K562 (cell line): ENCODE measurements at regions not wholly inside any gene's neighbourhood (a gene's known extent, or its start where the extent isn't known, plus 50 kb on each side); places are given as distances from the start of the nearest gene placed in this dataset.

Source experiments
- ATAC-seq: fragments of 200-7000 bp; cut with Tn5 transposase; 3 replicates; pipeline ENCODE4 v1.9.1; 2020; ENCODE audit warnings: moderate library complexity
- BruUV-seq: library from RNA; stranded (reverse); fragments of 400-500 nt; replicated peaks from 2 replicates; lab custom pipeline; 2021; lab: Mats Ljungman, UMichigan
- CTCF ChIA-PET: fragments of 300-600 bp; formaldehyde crosslinking; extraction: SDS; loops from one replicate; lab custom pipeline; 2021; ENCODE audit warnings: low intra/inter-chr PET ratio; lab: Yijun Ruan, JAX
- POLR2A ChIA-PET: fragments of 300-600, 350-650 bp; sonication (Branson Sonifier 250); formaldehyde crosslinking; extraction: SDS; loops from one replicate; lab custom pipeline; 2021; ENCODE audit warnings: antibody characterized with exemption, inconsistent platforms; lab: Yijun Ruan, JAX
- DNase-seq, 4 experiments: peaks; one replicate each; pipeline versions ENCODE4 v3.0.0 to v3.0.0-alpha.2; 2011 to 2018; ENCODE audit warnings: low spot score in 3 of 4, mixed read lengths in 3 of 4; ENCODE audit errors: extremely low read depth in 1 of 4
- FAIRE-seq: peaks from 2 replicates; lab custom pipeline; 2011; peaks lifted over from hg19 to GRCh38; lab: Jason Lieb, UNC
- H2AFZ ChIP-seq: 2 replicates; pipeline ENCODE4 v1.6.0; 2011; ENCODE audit warnings: low read depth, low read length, control low read depth, inconsistent platforms
- H3K27ac ChIP-seq: fragments of 200-600 bp; 3 replicates; pipeline ENCODE4 v1.8.0; 2011; ENCODE audit warnings: low read depth, mild to moderate bottlenecking, control low read depth, inconsistent platforms, low read length, moderate library complexity, mixed read lengths; ENCODE audit errors: extremely low read depth
- H3K27me3 ChIP-seq, 2 experiments: fragments of 300-600 bp in 1 of 2; 2 replicates in 1 of 2; 3 replicates in 1 of 2; pipeline versions ENCODE4 v1.6.0 to v1.8.0; 2011; ENCODE audit warnings: inconsistent platforms in 2 of 2, low read length in 2 of 2, mild to moderate bottlenecking in 1 of 2, mixed read lengths in 1 of 2, moderate library complexity in 1 of 2; ENCODE audit not compliant: control insufficient read depth in 2 of 2, insufficient read depth in 2 of 2
- H3K36me3 ChIP-seq: fragments of 300-600 bp; 3 replicates; pipeline ENCODE4 v1.8.0; 2011; ENCODE audit warnings: mild to moderate bottlenecking, low read length, inconsistent platforms; ENCODE audit not compliant: control insufficient read depth, insufficient read depth
- H3K4me1 ChIP-seq, 2 experiments: fragments of 200-600 bp in 1 of 2; replicated peaks in 1 of 2; 2 replicates in 1 of 2; 3 replicates in 1 of 2; pipeline versions ENCODE4 v1.5.1 to v1.8.0; 2011; ENCODE audit warnings: inconsistent platforms in 2 of 2, low read length in 2 of 2, mild to moderate bottlenecking in 1 of 2, mixed read lengths in 1 of 2, moderate library complexity in 1 of 2; ENCODE audit not compliant: control insufficient read depth in 2 of 2, insufficient read depth in 2 of 2
- H3K4me2 ChIP-seq: 2 replicates; pipeline ENCODE4 v1.6.1; 2011; ENCODE audit warnings: low read length, control low read depth, inconsistent platforms, mixed read lengths; ENCODE audit not compliant: insufficient read depth
- H3K4me3 ChIP-seq: fragments of 200-600 bp; sonication (generic), shearing (Covaris generic); 2 replicates; pipeline ENCODE4 v1.5.1; 2016; ENCODE audit warnings: control low read depth, inconsistent platforms
- H3K79me2 ChIP-seq: fragments of 200-600 bp; 3 replicates; pipeline ENCODE4 v1.8.0; 2011; ENCODE audit warnings: low read length, inconsistent platforms; ENCODE audit not compliant: control insufficient read depth, insufficient read depth
- H3K9ac ChIP-seq, 2 experiments: 2 replicates each; pipeline versions ENCODE4 v1.6.0 to v1.6.1; 2011; ENCODE audit warnings: low read depth in 2 of 2, low read length in 2 of 2, control low read depth in 1 of 2, inconsistent platforms in 1 of 2, mild to moderate bottlenecking in 1 of 2, mixed read lengths in 1 of 2; ENCODE audit not compliant: insufficient read depth in 1 of 2
- H3K9me1 ChIP-seq: one replicate; pipeline ENCODE4 v1.6.0; 2011; ENCODE audit warnings: inconsistent platforms, mild to moderate bottlenecking, low read length, moderate library complexity; ENCODE audit not compliant: control insufficient read depth, insufficient read depth
- H3K9me3 ChIP-seq: replicated peaks from 2 replicates; pipeline ENCODE4 v1.5.1; 2011; ENCODE audit warnings: low read depth, low read length, inconsistent platforms; ENCODE audit not compliant: control insufficient read depth, insufficient read depth
- H4K20me1 ChIP-seq: replicated peaks from 2 replicates; pipeline ENCODE4 v1.6.1; 2011; ENCODE audit warnings: low read length, inconsistent platforms, mixed read lengths; ENCODE audit not compliant: control insufficient read depth, insufficient read depth
- CBFA2T3 ChIP-seq: fragments of 450-650 bp; IDR thresholded peaks from 2 replicates; pipeline ENCODE4 v1.6.1; 2017
- COPS2 ChIP-seq: fragments of 450-650 bp; conservative IDR thresholded peaks from 2 replicates; pipeline ENCODE4 v1.6.1; 2016; ENCODE audit warnings: mild to moderate bottlenecking, moderate library complexity
- MBD2 ChIP-seq: sonication (generic); IDR thresholded peaks from 2 replicates; pipeline ENCODE4 v1.6.1; 2016; ENCODE audit warnings: low read depth, borderline replicate concordance
- MCM2 ChIP-seq: fragments of 450-650 bp; IDR thresholded peaks from 2 replicates; pipeline ENCODE4 v1.6.1; 2017; ENCODE audit warnings: low read depth, mild to moderate bottlenecking
- MED1 ChIP-seq: sonication (generic); formaldehyde crosslinking; IDR thresholded peaks from 2 replicates; pipeline ENCODE4 v1.8.1; 2023; ENCODE audit warnings: missing genetic modification reagents, borderline replicate concordance
- NFRKB ChIP-seq: fragments of 450-650 bp; IDR thresholded peaks from 2 replicates; pipeline ENCODE4 v1.6.1; 2016; ENCODE audit warnings: low read depth
- NR3C1 ChIP-seq: sonication (generic); formaldehyde crosslinking; IDR thresholded peaks from 2 replicates; pipeline ENCODE4 v1.8.1; 2022; ENCODE audit warnings: missing genetic modification reagents
- POLR2G ChIP-seq: fragments of 200-400 bp; formaldehyde crosslinking; IDR thresholded peaks from 2 replicates; pipeline ENCODE4 v1.6.1; 2017; ENCODE audit warnings: low read depth, mild to moderate bottlenecking, antibody characterized with exemption, low read length, moderate library complexity
- ZNF239 ChIP-seq: fragments of 250-450 bp; sonication (Bioruptor Pico); IDR thresholded peaks from 2 replicates; pipeline ENCODE4 v1.4.0; 2020; ENCODE audit warnings: mild to moderate bottlenecking
- ZNF316 ChIP-seq: fragments of 450-650 bp; IDR thresholded peaks from 2 replicates; pipeline ENCODE4 v1.6.1; 2016
- ZNF668 ChIP-seq: fragments of 250-450 bp; sonication (Bioruptor Pico); IDR thresholded peaks from 2 replicates; pipeline ENCODE4 v1.8.0; 2022; ENCODE audit warnings: mild to moderate bottlenecking, inconsistent platforms
- WGBS: fragments of 100-300 bp; shearing (Covaris generic); methylation state at CpG from one replicate; pipeline ENCODE4 v1.1.6; 2016; ENCODE audit warnings: low coverage, mixed read lengths; ENCODE audit not compliant: insufficient coverage; ENCODE audit errors: missing lambda C conversion rate; 5-methylcytosine and 5-hydroxymethylcytosine counted together
- in situ Hi-C: fragments of 300-500 bp; cut with MboI; formaldehyde crosslinking; loops from 4 replicates; pipeline ENCODE4 v1.15.0; 2018; ENCODE audit warnings: inconsistent platforms, mixed read lengths
- intact Hi-C: fragments of 100-400 bp; cut with micrococcal nuclease; formaldehyde crosslinking; loops from 2 replicates; pipeline ENCODE4 v1.14.2; 2022
- TF ChIP-seq, protein P1 (sequence below): sonication (generic); formaldehyde crosslinking; IDR thresholded peaks from 2 replicates; pipeline ENCODE4 v1.8.0; 2022; ENCODE audit warnings: missing genetic modification reagents, mild to moderate bottlenecking, borderline replicate concordance
- TF ChIP-seq, protein P2 (sequence below): IDR thresholded peaks from 2 replicates; pipeline ENCODE4 v1.6.1; 2011; ENCODE audit not compliant: insufficient read length; ENCODE audit errors: extremely low read depth
- TF ChIP-seq, protein P3 (sequence below): fragments of 250-450 bp; sonication (Bioruptor Pico); IDR thresholded peaks from 2 replicates; pipeline ENCODE4 v1.4.0; 2020; ENCODE audit warnings: borderline replicate concordance
- TF ChIP-seq, protein P4 (sequence below): sonication (generic); formaldehyde crosslinking; IDR thresholded peaks from 2 replicates; pipeline ENCODE4 v1.8.0; 2022; ENCODE audit warnings: mild to moderate bottlenecking, missing genetic modification reagents
- TF ChIP-seq, protein P5 (sequence below): fragments of 450-650 bp; IDR thresholded peaks from 2 replicates; pipeline ENCODE4 v1.7.0; 2016; ENCODE audit warnings: borderline replicate concordance

DNA sequence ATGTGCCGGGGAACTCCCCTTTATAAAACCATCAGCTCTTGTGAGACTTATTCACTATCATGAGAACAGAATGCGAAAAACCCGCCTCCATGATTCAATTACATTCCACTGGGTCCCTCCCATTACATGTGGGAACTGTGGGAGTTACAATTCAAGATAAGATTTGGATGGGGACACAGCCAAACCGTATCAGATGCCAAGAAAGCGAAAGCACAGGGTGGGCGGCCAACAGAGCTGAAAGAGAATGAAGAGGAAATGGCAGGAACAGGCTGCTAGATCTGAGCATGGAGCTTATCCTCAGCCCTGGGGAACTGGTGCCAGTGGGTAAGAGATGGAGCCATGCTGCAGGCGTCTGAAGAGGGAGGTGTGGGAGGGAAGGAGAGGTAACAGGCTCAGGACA is 117.7 kb upstream of the PNPLA4 start:
- no peaks in the 10 kb centered on the region for H4K20me1 ChIP-seq
- WGBS, result 0% methylated on average over 2 of the region's 7 CpGs
- H3K9me1 ChIP-seq, result no peaks in the 10 kb centered on the region
- H2AFZ ChIP-seq, result no peak overlapping the region
- H3K4me1 ChIP-seq, result no peaks in the 10 kb centered on the region
- no TSS peak for BruUV-seq
- intact Hi-C loops, result no loop called here
- H3K79me2 ChIP-seq, result no peaks in the 10 kb centered on the region
- no peak overlapping the region for H3K4me2 ChIP-seq
- H3K4me3 ChIP-seq, result no peak overlapping the region
- ATAC-seq, result no peak
- in situ Hi-C loops, result no loop called here
- DNase-seq, result no peak
- no peak for FAIRE-seq
- H3K27me3 ChIP-seq, result no peaks in the 10 kb centered on the region
- H3K36me3 ChIP-seq, result no peaks in the 10 kb centered on the region
- no peak overlapping the region for H3K27ac ChIP-seq
- CTCF ChIA-PET, result no interaction called here
- H3K9ac ChIP-seq, result no peak overlapping the region
- POLR2A ChIA-PET, result no interaction called here
- H3K9me3 ChIP-seq, result no peaks in the 10 kb centered on the region
- no peak for TF ChIP-seq POLR2G
- no peak for TF ChIP-seq ZNF316
- TF ChIP-seq, protein P1, sequence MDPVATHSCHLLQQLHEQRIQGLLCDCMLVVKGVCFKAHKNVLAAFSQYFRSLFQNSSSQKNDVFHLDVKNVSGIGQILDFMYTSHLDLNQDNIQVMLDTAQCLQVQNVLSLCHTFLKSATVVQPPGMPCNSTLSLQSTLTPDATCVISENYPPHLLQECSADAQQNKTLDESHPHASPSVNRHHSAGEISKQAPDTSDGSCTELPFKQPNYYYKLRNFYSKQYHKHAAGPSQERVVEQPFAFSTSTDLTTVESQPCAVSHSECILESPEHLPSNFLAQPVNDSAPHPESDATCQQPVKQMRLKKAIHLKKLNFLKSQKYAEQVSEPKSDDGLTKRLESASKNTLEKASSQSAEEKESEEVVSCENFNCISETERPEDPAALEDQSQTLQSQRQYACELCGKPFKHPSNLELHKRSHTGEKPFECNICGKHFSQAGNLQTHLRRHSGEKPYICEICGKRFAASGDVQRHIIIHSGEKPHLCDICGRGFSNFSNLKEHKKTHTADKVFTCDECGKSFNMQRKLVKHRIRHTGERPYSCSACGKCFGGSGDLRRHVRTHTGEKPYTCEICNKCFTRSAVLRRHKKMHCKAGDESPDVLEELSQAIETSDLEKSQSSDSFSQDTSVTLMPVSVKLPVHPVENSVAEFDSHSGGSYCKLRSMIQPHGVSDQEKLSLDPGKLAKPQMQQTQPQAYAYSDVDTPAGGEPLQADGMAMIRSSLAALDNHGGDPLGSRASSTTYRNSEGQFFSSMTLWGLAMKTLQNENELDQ (CRISPR knock-in tag), result no peak
- TF ChIP-seq, protein P2, sequence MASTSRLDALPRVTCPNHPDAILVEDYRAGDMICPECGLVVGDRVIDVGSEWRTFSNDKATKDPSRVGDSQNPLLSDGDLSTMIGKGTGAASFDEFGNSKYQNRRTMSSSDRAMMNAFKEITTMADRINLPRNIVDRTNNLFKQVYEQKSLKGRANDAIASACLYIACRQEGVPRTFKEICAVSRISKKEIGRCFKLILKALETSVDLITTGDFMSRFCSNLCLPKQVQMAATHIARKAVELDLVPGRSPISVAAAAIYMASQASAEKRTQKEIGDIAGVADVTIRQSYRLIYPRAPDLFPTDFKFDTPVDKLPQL, result no peak
- TF ChIP-seq CBFA2T3, result no peak
- TF ChIP-seq, protein P3, sequence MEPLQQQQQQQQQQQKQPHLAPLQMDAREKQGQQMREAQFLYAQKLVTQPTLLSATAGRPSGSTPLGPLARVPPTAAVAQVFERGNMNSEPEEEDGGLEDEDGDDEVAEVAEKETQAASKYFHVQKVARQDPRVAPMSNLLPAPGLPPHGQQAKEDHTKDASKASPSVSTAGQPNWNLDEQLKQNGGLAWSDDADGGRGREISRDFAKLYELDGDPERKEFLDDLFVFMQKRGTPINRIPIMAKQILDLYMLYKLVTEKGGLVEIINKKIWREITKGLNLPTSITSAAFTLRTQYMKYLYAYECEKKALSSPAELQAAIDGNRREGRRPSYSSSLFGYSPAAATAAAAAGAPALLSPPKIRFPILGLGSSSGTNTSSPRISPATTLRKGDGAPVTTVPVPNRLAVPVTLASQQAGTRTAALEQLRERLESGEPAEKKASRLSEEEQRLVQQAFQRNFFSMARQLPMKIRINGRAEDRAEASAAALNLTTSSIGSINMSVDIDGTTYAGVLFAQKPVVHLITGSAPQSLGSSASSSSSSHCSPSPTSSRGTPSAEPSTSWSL (CRISPR knock-in tag), result no peak
- no peak for TF ChIP-seq NFRKB
- TF ChIP-seq MED1, result no peak
- TF ChIP-seq, protein P4, sequence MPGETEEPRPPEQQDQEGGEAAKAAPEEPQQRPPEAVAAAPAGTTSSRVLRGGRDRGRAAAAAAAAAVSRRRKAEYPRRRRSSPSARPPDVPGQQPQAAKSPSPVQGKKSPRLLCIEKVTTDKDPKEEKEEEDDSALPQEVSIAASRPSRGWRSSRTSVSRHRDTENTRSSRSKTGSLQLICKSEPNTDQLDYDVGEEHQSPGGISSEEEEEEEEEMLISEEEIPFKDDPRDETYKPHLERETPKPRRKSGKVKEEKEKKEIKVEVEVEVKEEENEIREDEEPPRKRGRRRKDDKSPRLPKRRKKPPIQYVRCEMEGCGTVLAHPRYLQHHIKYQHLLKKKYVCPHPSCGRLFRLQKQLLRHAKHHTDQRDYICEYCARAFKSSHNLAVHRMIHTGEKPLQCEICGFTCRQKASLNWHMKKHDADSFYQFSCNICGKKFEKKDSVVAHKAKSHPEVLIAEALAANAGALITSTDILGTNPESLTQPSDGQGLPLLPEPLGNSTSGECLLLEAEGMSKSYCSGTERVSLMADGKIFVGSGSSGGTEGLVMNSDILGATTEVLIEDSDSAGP (CRISPR knock-in tag), result no peak
- no peak for TF ChIP-seq MBD2
- TF ChIP-seq ZNF668 (CRISPR knock-in tag), result no peak
- TF ChIP-seq, protein P5, sequence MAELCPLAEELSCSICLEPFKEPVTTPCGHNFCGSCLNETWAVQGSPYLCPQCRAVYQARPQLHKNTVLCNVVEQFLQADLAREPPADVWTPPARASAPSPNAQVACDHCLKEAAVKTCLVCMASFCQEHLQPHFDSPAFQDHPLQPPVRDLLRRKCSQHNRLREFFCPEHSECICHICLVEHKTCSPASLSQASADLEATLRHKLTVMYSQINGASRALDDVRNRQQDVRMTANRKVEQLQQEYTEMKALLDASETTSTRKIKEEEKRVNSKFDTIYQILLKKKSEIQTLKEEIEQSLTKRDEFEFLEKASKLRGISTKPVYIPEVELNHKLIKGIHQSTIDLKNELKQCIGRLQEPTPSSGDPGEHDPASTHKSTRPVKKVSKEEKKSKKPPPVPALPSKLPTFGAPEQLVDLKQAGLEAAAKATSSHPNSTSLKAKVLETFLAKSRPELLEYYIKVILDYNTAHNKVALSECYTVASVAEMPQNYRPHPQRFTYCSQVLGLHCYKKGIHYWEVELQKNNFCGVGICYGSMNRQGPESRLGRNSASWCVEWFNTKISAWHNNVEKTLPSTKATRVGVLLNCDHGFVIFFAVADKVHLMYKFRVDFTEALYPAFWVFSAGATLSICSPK, result no peak
- no peak for TF ChIP-seq COPS2
- no peak for TF ChIP-seq NR3C1 (CRISPR knock-in tag)
- no peak for TF ChIP-seq MCM2
- no peak for TF ChIP-seq ZNF239 (CRISPR knock-in tag)
